NCI-H1436 treated with DMSO at 0.1 percent for 48 hours (cell line): ENCODE measurements at regions not wholly inside any gene's neighbourhood (a gene's known extent, or its start where the extent isn't known, plus 50 kb on each side); places are given as distances from the start of the nearest gene placed in this dataset.
"Not testable (repeated sequence)": the region's sequence is repeated elsewhere in the genome, so short reads cannot be mapped to it uniquely, and the experiment has no call there.

Experiments used
- DNase-seq: peaks from one replicate; lab custom pipeline; 2025; lab: John Stamatoyannopoulos, UW

- DNase-seq = no peak
These were observed 131.3 kb upstream of the ADRA1B start for GRCh38 chr5:159784993-159785392.

DNA sequence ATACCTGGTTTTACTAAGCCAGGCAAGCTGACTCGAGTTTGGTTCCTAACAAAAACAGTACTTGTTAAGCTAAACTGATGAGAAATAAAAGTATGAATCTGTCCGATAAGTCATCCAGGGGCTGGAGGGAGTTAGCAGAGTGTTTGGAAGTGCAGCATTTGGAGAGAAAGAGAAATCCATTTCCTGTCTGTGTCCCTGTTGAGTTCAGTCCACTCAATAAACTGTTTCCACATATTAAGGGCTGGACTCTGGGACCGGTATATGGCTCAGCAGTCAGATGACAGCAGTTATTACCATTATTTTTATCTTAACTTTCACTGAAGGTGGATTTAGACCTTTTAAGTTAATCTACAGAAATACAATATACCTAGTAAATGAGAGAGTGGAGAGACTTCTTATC is 130.6 kb upstream of the ADRA1B start:
- no peak for DNase-seq

DNA sequence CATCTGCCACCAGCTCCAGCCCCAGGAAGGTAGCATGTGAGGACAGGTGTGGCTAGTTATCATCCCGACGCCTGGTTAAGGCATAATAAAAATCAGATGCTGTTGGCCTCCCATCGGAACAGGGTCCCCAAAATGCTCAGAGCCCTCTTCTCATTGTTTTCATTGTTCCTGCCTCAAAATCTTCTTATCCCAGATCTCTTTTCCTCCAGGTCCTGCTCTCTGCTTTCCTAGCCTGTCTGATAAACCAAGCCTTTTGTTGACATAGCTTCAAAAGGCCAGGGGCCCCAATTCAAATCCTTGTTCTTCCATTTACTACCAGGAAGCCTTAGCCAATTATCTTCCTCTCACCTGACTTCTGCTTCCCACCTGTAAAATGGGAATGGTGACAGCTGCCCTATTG is 130.1 kb upstream of the ADRA1B start:
- no peak for DNase-seq

DNA sequence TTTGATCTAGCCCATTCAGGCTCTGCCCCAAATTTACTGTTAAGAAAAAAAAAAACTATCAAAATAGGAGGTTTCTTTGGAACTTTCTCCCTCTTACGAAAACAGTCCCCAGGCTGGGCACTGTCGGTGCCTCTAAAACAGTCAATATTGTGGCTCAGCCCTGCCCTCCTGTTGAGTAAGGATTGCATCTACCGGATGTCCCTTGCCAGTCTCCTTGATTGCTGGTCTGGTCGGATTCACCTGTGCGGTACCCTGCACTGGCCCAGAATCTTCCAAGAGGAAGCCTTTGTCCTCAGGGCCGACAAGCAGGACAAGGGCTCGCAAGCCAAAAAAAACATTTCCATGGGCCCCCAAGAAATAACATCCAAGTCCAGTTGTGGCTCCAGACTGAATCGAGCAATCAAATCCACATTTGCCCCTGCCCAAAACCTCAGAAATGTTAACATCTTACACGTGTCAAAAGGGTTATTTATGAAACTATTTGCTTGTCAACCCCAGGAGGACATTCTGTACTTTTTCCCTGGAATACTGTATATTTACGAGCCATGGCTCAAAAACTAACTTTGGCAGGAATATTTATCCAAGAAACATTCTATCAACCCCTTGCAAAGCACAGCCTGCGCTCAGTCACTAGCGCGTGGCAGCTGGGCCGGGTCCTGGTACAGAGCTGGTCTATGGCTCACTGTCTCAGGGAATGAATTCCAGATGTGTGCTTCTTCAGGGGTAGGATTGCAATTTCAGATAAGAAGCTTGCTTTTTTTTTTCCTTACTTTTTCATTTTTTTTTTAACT is 129.2 kb upstream of the ADRA1B start:
- DNase-seq = no peak

- no peak for DNase-seq
These were observed 128.4 kb upstream of the ADRA1B start for GRCh38 chr5:159787837-159788236.

GRCh38 chr5:159788835-159789331 is 127.4 kb upstream of the ADRA1B start:
- no peak for DNase-seq

DNA sequence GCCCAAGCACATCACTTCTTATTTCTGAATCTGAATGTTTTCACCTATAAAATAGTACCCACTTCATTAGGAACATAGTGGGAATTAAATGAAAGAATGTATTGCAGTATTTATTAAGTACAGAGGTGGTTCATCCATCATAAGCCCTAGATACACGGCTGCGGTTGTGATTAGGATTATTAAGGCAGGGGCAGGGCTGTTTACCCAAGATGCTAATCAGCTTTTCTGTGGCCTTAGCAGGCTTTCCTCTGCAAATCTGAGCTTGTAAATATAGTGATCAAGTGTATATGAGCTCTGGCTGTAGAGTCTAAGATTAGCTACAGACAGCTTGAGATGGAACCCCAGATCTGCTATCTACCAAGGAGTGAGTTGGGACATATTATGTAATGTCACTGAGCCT is 124.1 kb upstream of the ADRA1B start:
- DNase-seq = no peak

DNA sequence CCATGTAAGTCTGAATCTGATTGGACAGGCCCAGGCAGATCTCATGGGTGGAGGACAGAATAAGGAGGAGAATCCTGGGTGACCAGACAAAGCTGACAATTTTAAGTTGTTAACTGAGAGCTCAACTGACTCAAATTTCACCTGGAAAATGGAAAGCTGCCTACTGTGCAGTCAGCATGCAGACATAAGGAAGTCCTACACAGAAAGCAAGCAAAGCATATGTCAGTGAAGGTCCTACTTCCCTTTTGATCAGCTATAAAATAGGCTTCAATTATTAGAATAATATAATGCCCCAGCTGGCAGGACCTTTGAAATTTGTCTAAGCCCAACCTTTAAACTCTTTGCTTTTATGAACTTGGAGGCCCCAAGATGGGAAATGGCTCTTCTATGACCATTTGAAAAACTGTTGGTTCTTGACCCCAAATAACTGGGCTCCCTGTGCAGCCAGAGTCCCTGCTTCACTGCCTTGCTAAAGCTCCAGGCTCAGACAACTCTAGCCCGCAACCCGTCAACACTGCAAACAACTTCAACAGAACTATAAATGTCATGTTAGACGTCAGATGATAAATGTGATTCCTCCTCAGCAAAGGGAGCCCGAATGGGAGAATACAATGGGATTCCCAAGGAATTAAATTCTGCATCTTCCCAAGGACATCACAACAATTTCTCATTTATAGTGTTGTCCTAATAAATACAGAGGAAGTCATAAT is 118.9 kb upstream of the ADRA1B start:
- no peak for DNase-seq

DNA sequence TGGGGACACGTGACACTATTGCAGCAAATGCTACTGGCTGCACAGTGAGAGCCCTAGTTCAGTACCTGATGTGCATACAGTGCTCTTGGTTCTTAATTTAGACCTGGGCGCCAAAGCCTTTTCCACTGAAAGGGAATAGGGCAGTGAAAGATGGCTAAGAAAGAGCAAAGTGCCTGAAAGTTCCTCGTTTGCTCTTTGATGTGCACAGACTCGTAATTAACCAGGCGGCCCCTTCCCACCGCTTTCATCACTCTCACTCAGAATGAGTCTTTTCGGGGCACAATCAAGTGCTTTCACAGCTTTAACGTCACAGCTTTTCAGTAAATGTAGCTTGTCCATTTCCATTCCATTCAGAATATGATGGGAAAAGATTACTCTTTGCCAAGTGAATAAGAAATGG is 116.6 kb upstream of the ADRA1B start:
- DNase-seq = no peak

GRCh38 chr5:159800131-159800840 is 116.0 kb upstream of the ADRA1B start:
- no peak for DNase-seq

DNA sequence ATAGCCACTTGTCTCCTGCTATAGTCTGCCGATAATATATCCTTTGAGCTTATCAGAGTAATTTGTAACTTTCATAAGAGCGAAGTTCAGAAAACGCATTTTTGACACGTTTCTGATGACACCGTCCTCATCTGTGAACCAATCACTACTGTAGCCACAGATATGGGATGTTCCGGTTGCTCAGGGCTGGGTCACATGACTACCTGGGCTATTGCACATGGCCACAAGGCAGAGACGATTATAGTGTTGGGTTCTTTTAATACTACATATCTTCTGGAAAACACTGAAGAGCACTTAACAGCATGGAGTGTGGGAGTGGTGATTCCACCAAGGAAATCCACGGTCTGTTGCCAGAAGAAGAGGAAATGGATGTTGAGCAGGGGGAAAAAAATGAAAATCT is 115.0 kb upstream of the ADRA1B start:
- DNase-seq = no peak

DNA sequence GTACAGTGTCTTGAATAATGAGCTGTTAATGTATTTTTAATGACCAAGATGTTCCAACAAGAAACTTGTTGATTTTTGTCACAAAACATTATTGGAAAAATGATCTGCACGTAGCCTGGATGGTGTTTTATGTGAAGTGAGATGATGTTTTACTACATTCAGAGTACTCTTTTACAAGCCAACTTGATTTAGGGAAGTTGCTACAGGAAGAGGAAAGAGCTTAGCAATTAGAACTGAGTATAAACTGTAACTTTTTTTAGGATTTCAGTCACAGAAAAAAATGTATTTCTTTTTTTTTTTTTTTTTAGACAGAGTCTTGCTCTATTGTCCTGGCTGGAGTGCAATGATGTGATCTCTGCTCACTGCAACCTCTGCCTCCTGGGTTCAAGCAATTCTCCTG is 113.6 kb upstream of the ADRA1B start:
- no peak for DNase-seq

DNA sequence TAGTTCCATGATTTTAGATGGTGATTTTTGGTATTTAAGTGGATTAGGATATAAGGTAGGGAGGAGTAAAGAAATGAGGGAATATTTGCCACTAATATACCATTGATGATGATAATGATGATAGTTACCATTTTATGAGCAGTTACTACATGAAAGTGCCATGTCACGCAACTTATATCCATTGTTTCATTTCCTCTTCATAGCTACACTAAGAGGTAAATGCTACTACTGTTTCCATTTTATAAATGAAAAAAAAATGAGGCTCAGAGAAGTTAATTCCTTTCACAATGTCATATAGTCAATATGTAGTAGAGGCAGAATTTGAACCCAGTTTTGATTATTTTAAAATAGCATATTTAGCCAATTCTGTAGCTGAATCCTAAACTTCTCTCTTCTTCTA is 112.2 kb upstream of the ADRA1B start:
- DNase-seq = no peak

GRCh38 chr5:159805021-159805420 is 111.3 kb upstream of the ADRA1B start:
- DNase-seq = no peak

- not testable (repeated sequence) for DNase-seq
These were observed 109.1 kb upstream of the ADRA1B start for GRCh38 chr5:159807135-159807534.

DNA sequence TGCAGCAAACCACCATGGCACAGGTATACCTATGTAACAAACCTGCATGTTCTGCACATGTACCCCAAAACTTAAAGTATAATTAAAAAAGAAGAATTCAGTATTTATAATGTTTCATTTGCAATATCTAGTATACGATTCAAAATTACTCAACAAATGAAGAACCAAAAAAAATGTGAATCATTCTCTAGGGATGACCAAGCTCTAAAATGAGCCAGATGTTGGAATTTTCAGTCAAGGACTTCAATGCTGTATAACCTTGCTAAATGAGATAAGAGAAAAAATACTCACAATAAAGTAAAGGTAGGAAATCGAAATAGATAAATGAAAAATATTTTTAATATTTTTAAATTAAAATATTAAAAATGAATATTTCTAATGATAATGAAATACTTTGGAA is 108.7 kb upstream of the ADRA1B start:
- no peak for DNase-seq

DNA sequence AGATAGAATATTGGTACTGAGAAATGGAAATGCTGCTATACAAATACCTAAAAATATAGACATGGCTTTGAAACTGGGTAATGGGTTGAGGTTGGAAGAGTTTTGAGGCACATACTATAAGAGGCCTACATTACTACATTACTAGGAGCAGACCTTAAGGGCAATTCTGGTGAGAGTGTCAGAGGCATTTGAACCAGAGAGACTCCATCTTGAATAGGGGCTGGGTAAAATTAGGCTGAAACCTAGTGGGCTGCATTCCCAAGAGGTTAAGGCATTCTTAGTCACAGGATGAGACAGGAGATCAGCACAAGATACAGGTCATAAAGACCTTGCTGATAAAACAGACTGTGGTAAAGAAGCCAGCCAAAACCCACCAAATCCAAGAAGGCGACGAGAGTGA is 104.6 kb upstream of the ADRA1B start:
- no peak for DNase-seq

DNA sequence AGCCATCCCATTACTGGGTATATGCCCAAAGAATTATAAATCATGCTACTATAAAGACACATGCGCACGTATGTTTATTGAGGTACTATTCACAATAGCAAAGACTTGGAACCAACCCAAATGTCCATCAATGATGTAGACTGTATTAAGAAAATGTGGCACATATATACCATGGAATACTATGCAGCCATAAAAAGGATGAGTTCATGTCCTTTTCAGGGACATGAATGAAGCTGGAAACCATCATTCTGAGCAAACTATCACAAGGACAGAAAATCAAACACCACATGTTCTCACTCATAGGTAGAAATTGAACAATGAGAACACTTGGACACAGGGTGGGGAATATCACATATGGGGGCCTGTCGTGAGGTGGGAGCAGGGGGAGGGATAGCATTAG is 103.5 kb upstream of the ADRA1B start:
- not testable (repeated sequence) for DNase-seq

DNA sequence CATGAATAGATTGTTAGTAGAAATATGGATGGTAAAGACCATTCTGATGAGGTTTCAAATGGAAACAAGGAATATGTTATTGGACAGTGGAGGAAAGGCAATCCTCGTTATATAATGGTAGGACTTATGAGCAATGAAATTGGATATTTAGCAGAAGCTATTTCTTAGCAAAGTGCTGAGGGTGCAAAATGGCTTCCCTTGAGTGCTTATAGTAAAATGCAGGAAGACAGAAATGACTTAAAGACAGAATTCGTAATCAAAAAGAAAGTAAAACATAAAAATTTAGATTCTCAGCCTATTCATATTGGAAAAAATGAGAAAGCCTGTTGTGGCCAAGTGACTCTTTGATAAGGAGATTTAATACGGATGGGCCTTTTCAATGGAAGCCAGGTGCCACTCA is 102.1 kb upstream of the ADRA1B start:
- DNase-seq = no peak

- no peak for DNase-seq
These were observed 101.3 kb upstream of the ADRA1B start for GRCh38 chr5:159814805-159815585.

GRCh38 chr5:159817262-159818029 is 98.8 kb upstream of the ADRA1B start:
- DNase-seq = no peak
